H9 (cell line): ENCODE measurements at regions not wholly inside any gene's neighbourhood (a gene's known extent, or its start where the extent isn't known, plus 50 kb on each side); places are given as distances from the start of the nearest gene placed in this dataset.

Experiments used
- DNase-seq: peaks from one replicate; pipeline ENCODE4 v3.0.0-alpha.2; 2017
- H2AFZ ChIP-seq: one replicate; pipeline ENCODE4 v1.6.1; 2013; ENCODE audit warnings: mild to moderate bottlenecking, low read length, control low read depth, moderate library complexity
- H2AK5ac ChIP-seq: 2 replicates; pipeline ENCODE4 v1.6.1; 2013; ENCODE audit warnings: low read length, control low read depth, mixed read lengths; ENCODE audit not compliant: insufficient read length
- H2BK120ac ChIP-seq: one replicate; pipeline ENCODE4 v1.6.1; 2013; ENCODE audit warnings: low read depth, mild to moderate bottlenecking, low read length, control low read depth, inconsistent platforms; ENCODE audit not compliant: poor library complexity, severe bottlenecking
- H2BK12ac ChIP-seq: 2 replicates; pipeline ENCODE4 v1.6.1; 2013; ENCODE audit warnings: low read length, control low read depth, mixed read lengths, low read depth; ENCODE audit not compliant: insufficient read length
- H2BK15ac ChIP-seq: 2 replicates; pipeline ENCODE4 v1.6.1; 2013; ENCODE audit warnings: low read depth, low read length, control low read depth
- H2BK20ac ChIP-seq: one replicate; pipeline ENCODE4 v1.6.1; 2013; ENCODE audit warnings: low read depth, mild to moderate bottlenecking, low read length, control low read depth, inconsistent platforms; ENCODE audit not compliant: poor library complexity, severe bottlenecking
- H2BK5ac ChIP-seq: 2 replicates; pipeline ENCODE4 v1.6.1; 2013; ENCODE audit warnings: low read length, control low read depth, mixed read lengths; ENCODE audit not compliant: insufficient read length
- H3K14ac ChIP-seq: 2 replicates; pipeline ENCODE4 v1.6.1; 2013; ENCODE audit warnings: low read length, control low read depth; ENCODE audit not compliant: insufficient read depth
- H3K18ac ChIP-seq: 2 replicates; pipeline ENCODE4 v1.6.1; 2013; ENCODE audit warnings: low read depth, mild to moderate bottlenecking, mixed read lengths, low read length, control low read depth; ENCODE audit not compliant: insufficient read length
- H3K23ac ChIP-seq: 2 replicates; pipeline ENCODE4 v1.6.1; 2013; ENCODE audit warnings: low read length, control low read depth, mixed read lengths, low read depth; ENCODE audit not compliant: insufficient read length
- H3K23me2 ChIP-seq: 2 replicates; pipeline ENCODE4 v1.6.1; 2013; ENCODE audit warnings: low read depth, mild to moderate bottlenecking, mixed read lengths, low read length, control low read depth; ENCODE audit not compliant: insufficient read length, poor library complexity, severe bottlenecking
- H3K27ac ChIP-seq: 2 replicates; pipeline ENCODE4 v1.5.1; 2013; ENCODE audit warnings: low read length, control low read depth, mixed read lengths, low read depth; ENCODE audit not compliant: insufficient read length
- H3K27me3 ChIP-seq: 2 replicates; pipeline ENCODE4 v1.6.1; 2013; ENCODE audit warnings: low read length, control low read depth, inconsistent platforms; ENCODE audit not compliant: insufficient read depth
- H3K4ac ChIP-seq: 2 replicates; pipeline ENCODE4 v1.6.1; 2013; ENCODE audit warnings: low read depth, mild to moderate bottlenecking, control low read depth, inconsistent platforms, low read length, moderate library complexity
- H3K4me1 ChIP-seq: 2 replicates; pipeline ENCODE4 v1.6.1; 2013; ENCODE audit warnings: low read length, control low read depth, inconsistent platforms; ENCODE audit not compliant: insufficient read depth
- H3K4me2 ChIP-seq: 2 replicates; pipeline ENCODE4 v1.6.1; 2013; ENCODE audit warnings: low read length, control low read depth, mixed read lengths; ENCODE audit not compliant: insufficient read length, insufficient read depth
- H3K56ac ChIP-seq: 2 replicates; pipeline ENCODE4 v1.6.1; 2013; ENCODE audit warnings: low read depth, mild to moderate bottlenecking, mixed read lengths, low read length, control low read depth; ENCODE audit not compliant: insufficient read length
- H3K79me1 ChIP-seq: 2 replicates; pipeline ENCODE4 v1.6.1; 2013; ENCODE audit warnings: low read depth, mild to moderate bottlenecking, moderate library complexity, low read length, control low read depth, inconsistent platforms; ENCODE audit not compliant: insufficient read depth, poor library complexity, severe bottlenecking
- H3K79me2 ChIP-seq: 2 replicates; pipeline ENCODE4 v1.6.1; 2013; ENCODE audit warnings: low read length, control low read depth, inconsistent platforms; ENCODE audit not compliant: insufficient read depth
- H3K9ac ChIP-seq: 2 replicates; pipeline ENCODE4 v1.6.1; 2013; ENCODE audit warnings: low read length, control low read depth, mixed read lengths; ENCODE audit not compliant: insufficient read length; ENCODE audit errors: extremely low read depth
- H3K9me3 ChIP-seq: one replicate; pipeline ENCODE4 v1.6.1; 2013; ENCODE audit warnings: low read depth, low read length, inconsistent platforms; ENCODE audit not compliant: control insufficient read depth
- H3T11ph ChIP-seq: one replicate; pipeline ENCODE4 v1.6.1; 2013; ENCODE audit warnings: mild to moderate bottlenecking, low read length, control low read depth, inconsistent platforms
- H4K20me1 ChIP-seq: one replicate; pipeline ENCODE4 v1.6.1; 2013; ENCODE audit not compliant: control insufficient read depth, insufficient read length, insufficient read depth
- H4K5ac ChIP-seq: 2 replicates; pipeline ENCODE4 v1.6.1; 2013; ENCODE audit warnings: low read depth, mild to moderate bottlenecking, mixed read lengths, low read length, control low read depth; ENCODE audit not compliant: insufficient read length
- H4K8ac ChIP-seq: replicated peaks from 2 replicates; pipeline ENCODE4 v1.6.1; 2013; ENCODE audit warnings: low read length, control low read depth, mixed read lengths, low read depth; ENCODE audit not compliant: insufficient read length
- H4K91ac ChIP-seq: 2 replicates; pipeline ENCODE4 v1.6.1; 2013; ENCODE audit warnings: low read depth, mild to moderate bottlenecking, moderate library complexity, mixed read lengths, low read length, control low read depth; ENCODE audit not compliant: insufficient read length
- H3K27ac Mint-ChIP-seq, 3 experiments: 2 replicates in 2 of 3; 3 replicates in 1 of 3; pipeline ENCODE4 v1.8.0; 2020 to 2021; ENCODE audit warnings: mixed read lengths in 3 of 3, mild to moderate bottlenecking in 1 of 3, moderate library complexity in 1 of 3
- H3K27me3 Mint-ChIP-seq: 2 replicates; pipeline ENCODE4 v1.8.0; 2021; ENCODE audit warnings: low read depth, mild to moderate bottlenecking, moderate library complexity, mixed read lengths
- H3K36me3 Mint-ChIP-seq, 3 experiments: 2 replicates in 2 of 3; 3 replicates in 1 of 3; pipeline ENCODE4 v1.8.0; 2020 to 2021; ENCODE audit warnings: low read depth in 3 of 3, mixed read lengths in 3 of 3; ENCODE audit not compliant: insufficient read depth in 1 of 3
- H3K4me1 Mint-ChIP-seq, 2 experiments: 2 replicates each; pipeline ENCODE4 v1.8.0; 2020; ENCODE audit warnings: mixed read lengths in 2 of 2
- H3K4me3 Mint-ChIP-seq, 2 experiments: 2 replicates in 1 of 2; 3 replicates in 1 of 2; pipeline ENCODE4 v1.8.0; 2020 to 2021; ENCODE audit warnings: mild to moderate bottlenecking in 2 of 2, mixed read lengths in 2 of 2, moderate library complexity in 1 of 2
- H3K9me3 Mint-ChIP-seq, 2 experiments: 2 replicates in 1 of 2; 3 replicates in 1 of 2; pipeline ENCODE4 v1.8.0; 2020; ENCODE audit warnings: mild to moderate bottlenecking in 2 of 2, mixed read lengths in 2 of 2, moderate library complexity in 1 of 2
- CTCF ChIP-seq: fragments of 200-600 bp; sonication (generic); conservative IDR thresholded peaks from 3 replicates; pipeline ENCODE4 v1.8.0; 2021; ENCODE audit warnings: antibody characterized with exemption, mild to moderate bottlenecking
- WGBS: extraction: QIAGEN DNeasy Blood & Tissue Kit; methylation state at CpG from one replicate; pipeline ENCODE4 v1.1.7; 2013; ENCODE audit warnings: missing lambda C conversion rate, low lambda C conversion rate, mixed read lengths; ENCODE audit not compliant: insufficient read length; ENCODE audit errors: extremely low coverage; 5-methylcytosine and 5-hydroxymethylcytosine counted together

GRCh38 chr11:123247496-123247799 lies 52.4 kb upstream of the CLMP start:
- no peak overlapping the region for H3K14ac ChIP-seq
- no peak overlapping the region for H2BK5ac ChIP-seq
- Mint-ChIP-seq H3K27me3 (peaks cover 1% of the 10 kb centered on the region), H3K4me1 (peaks cover 15 to 21% of the 10 kb centered on the region in 2 experiments), H3K9me3 (no peaks in the 10 kb centered on the region; a peak in 1 of 5 replicates), H3K27ac (no peak overlapping the region), H3K36me3 (no peaks in the 10 kb centered on the region), H3K4me3 (no peak overlapping the region; a peak in 1 of 5 replicates)
- TF ChIP-seq CTCF, result no peak; the same call in 2 of the 3 replicates
- H3K23ac ChIP-seq, result no peak overlapping the region
- no peak overlapping the region for H3K18ac ChIP-seq
- H2BK120ac ChIP-seq, result no peak overlapping the region
- no peak overlapping the region for H3K56ac ChIP-seq
- H3K27me3 ChIP-seq, result no peaks in the 10 kb centered on the region
- no peaks in the 10 kb centered on the region for H3K23me2 ChIP-seq
- no peaks in the 10 kb centered on the region for H4K20me1 ChIP-seq
- H3K4ac ChIP-seq, result no peak overlapping the region
- peaks cover 7% of the 10 kb centered on the region; the same call in 1 of the 2 replicates for H3K4me1 ChIP-seq
- no peak for DNase-seq
- H3K79me2 ChIP-seq, result no peaks in the 10 kb centered on the region
- no peak overlapping the region for H3T11ph ChIP-seq
- H2BK20ac ChIP-seq, result no peak overlapping the region
- WGBS, result no CpG with 5 or more reads among the region's 3 CpGs
- no peak overlapping the region for H2BK12ac ChIP-seq
- H3K79me1 ChIP-seq, result no peaks in the 10 kb centered on the region
- no peak overlapping the region for H4K91ac ChIP-seq
- H3K9me3 ChIP-seq, result no peaks in the 10 kb centered on the region
- H4K8ac ChIP-seq, result no peak overlapping the region
- no peak overlapping the region for H2AK5ac ChIP-seq
- H2AFZ ChIP-seq, result no peak overlapping the region
- H3K9ac ChIP-seq, result no peak overlapping the region
- H2BK15ac ChIP-seq, result no peak overlapping the region
- no peak overlapping the region for H3K27ac ChIP-seq
- H3K4me2 ChIP-seq, result no peak overlapping the region
- no peak overlapping the region for H4K5ac ChIP-seq
